Fibroblast of skin of back (primary cell): ENCODE measurements at regions not wholly inside any gene's neighbourhood (a gene's known extent, or its start where the extent isn't known, plus 50 kb on each side); places are given as distances from the start of the nearest gene placed in this dataset.
"Not testable (repeated sequence)": the region's sequence is repeated elsewhere in the genome, so short reads cannot be mapped to it uniquely, and the experiment has no call there.

Experiments used
- DNase-seq: peaks from one replicate; pipeline ENCODE4 v3.0.0-alpha.2; 2013

DNA sequence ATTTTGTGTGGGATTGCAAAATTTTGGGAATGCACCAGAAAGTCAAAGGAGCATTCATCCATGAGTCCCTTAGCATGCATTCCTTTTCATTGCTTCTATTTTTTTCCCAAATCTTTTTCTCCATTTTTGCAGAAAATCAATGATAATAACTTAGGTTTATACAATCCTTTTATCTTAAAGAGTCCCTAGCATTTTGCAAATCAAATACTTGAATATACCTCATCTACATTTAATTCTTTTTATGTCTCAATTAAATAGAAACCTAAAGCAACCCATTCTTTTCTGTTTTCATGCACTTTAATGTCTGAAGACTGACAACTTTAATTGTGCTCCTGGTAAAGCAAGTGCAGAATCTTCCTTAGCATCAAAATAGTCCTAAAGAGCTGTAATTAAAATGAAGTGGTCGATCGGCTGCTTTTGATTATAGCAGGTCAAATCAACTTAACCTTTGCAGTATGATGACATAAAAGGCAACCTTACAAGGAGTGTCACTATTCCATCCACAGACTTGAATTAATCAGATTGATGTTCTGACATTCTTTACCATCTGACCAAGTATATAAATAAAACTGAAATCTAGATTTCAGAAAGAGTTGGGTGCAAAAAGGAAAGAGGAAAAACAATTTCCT is 168.4 kb downstream of the ALG10B start:
- no peak for DNase-seq

DNA sequence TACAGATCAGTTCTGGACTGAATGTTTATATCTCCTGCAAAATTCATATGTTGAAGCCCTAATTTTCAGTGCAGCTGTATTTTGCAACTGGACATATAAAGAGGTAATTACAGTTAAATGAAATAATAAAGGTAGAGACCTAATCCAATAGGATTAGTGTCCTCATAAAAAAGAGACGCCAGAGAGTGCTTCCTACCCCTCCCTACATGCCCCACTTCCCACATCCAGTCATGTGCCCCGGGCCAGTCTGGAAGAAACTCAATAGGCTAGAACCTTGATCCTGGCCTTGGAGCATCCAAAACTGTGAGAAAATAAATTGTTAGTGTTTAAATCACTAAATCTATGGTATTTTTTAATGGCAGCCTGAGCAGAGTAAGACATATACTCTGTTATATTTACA is 172.3 kb downstream of the ALG10B start:
- no peak for DNase-seq

GRCh38 chr12:38490073-38490472 is 173.5 kb downstream of the ALG10B start:
- no peak for DNase-seq

DNA sequence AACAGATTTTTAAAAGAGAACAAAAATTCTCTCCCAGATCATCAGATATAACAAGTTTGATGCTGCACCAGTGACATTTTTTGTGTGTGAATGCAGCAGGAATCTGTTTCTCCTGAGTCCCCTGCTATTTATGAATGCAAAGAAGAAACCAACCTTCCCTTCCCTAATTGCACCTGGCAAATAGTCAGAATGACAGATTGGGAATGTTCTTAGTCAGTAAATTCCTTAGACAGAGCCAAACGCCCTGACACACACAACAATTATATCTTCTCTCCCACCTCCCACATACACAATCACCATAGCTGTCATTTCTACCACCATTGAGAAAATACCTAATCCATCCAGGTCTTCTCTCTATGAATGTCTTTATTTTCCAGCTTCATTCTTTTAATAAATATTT is 174.4 kb downstream of the ALG10B start:
- no peak for DNase-seq

- no peak for DNase-seq
Measured at GRCh38 chr12:38501481-38501880, 184.9 kb downstream of the ALG10B start.

GRCh38 chr12:38501991-38502390 is 185.4 kb downstream of the ALG10B start:
- DNase-seq, result peak; percentile 0

GRCh38 chr12:38502415-38502814 is 185.8 kb downstream of the ALG10B start:
- DNase-seq, result no peak

DNA sequence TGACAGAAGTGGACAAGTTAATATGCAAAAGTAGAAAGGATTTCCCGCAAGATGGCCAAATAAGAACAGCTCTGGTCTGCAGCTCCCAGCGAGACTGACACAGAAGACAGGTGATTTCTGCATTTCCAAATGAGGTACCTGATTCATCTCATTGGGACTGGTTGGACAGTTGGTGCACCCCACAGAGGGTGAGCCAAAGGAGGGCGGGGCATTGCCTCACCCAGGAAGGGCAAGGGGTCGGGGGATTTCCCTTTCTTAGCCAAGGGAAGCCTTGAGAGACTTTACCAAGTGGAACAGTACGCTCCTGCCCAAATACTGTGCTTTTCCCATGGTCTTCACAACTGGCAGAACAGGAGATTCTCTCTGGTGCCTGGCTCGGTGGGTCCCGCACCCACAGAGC is 191.3 kb downstream of the ALG10B start:
- DNase-seq, result no peak

- DNase-seq, result no peak
Measured at GRCh38 chr12:38508246-38508645, 191.7 kb downstream of the ALG10B start.

DNA sequence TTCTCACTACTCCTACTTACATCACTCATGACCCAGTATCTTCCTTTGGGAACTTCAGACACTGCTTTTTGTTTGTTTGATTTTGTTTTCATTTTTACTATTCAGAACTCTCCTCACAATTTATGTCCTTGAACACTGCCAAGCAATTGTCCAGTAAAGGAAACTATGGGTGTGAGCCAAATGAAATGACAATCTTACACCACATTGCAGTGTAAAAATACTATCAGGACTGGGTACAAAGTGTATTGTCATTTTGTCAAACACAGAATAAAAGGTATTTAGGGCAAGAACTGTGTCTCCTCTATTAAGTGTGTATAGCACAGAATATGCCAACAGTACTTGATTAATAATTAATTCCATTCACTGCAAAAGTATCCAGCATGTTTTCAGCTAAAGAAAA is 199.3 kb downstream of the ALG10B start:
- no peak for DNase-seq

DNA sequence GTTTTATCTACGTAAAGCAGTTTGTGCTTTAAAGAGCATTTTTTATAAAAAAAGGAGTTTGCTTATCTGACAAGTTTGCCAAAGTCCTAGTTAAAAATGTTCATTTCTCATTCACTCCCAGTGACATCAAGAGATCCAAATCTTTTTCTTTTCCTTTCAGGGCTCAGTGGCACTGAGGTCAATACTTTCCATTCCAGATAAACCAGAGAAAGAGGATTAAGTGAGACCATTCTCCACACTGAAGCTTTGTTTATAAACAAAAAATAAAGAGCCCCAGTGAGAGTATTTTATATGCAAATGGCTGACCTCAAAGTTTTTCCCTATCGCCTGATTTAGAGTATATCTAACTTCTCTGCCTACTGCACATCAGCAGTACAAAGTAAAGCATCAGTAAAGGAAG is 199.8 kb downstream of the ALG10B start:
- no peak for DNase-seq

DNA sequence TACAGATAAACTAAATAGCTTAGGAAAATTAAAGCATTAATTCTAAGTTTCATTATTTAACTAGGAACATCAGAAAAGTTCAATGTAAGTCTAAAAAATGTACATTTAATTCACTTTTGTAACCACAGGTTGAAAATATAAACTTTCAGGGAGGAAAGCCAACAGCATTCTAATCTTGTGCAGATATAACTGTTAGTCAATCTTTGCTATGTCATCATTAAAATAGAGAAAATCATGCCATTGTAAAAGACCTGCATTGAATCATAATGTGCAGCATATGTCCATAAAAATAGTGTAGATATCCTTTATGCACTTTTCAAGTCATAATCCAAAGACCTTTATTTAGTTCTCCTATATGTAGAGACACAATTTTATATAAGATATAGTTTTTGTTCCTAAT is 207.3 kb downstream of the ALG10B start:
- no peak for DNase-seq

GRCh38 chr12:38527631-38528030 is 211.1 kb downstream of the ALG10B start:
- no peak for DNase-seq

- DNase-seq, result no peak
Measured at GRCh38 chr12:38528527-38528926, 212.0 kb downstream of the ALG10B start.

DNA sequence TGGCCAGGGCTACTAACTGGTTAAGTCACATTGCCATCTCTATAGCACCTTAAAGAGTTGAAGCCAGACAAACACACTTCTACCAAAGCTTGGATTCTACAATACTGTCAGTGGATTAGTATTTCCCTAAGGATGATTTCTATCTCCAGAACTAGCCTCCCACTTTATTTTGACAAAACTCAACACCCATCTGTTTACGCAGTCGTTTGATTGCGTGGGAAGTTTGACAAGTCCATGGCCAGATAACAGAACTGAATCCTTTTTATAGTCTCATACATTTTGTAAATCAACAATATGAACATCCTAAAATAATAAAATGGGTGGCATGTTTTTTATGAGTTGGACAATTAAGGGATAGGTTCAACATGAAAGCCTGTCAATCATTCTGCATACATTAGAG is 212.7 kb downstream of the ALG10B start:
- DNase-seq, result not testable (repeated sequence)

DNA sequence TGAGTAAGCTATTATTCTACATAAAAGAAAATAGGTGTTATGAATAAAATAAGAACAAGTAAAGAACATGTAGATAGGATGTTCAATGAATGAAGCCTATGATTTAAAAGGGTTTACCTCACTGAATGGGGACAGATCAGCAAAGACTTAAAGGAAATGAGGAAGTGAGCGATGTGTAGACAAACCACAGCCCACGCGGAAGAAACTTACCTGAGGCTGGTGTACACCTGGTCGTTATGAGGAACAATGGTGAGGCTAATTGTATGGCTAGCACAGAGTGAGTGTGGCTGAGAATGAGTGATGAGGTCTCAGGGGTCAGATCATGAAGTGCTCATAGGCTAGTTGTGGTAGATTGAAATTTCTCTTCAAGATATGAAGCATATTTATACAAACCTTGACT is 221.7 kb downstream of the ALG10B start:
- no peak for DNase-seq

DNA sequence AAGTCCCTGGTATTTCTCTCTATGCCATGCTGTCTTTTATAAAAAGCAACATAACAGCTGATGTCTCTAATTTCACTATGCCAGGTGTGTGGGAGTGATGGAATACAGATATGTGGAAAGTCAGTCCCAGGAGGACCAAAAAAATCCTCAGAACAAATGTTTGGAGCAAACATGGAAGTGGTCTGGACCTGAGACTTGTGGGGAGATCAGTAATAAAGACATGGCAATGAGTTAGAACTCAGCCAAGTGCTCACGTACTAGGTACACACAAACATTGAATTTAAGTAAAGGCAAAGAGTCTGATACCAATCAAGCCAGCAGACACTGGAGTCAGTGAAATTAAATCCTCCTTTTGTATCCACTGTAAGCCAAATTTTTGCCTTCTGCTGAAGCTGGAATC is 223.6 kb downstream of the ALG10B start:
- DNase-seq, result no peak

- DNase-seq, result no peak
Measured at GRCh38 chr12:38541849-38542248, 225.3 kb downstream of the ALG10B start.

- DNase-seq, result no peak
Measured at GRCh38 chr12:38543151-38543550, 226.6 kb downstream of the ALG10B start.

GRCh38 chr12:38544330-38545066 is 227.9 kb downstream of the ALG10B start:
- no peak for DNase-seq

DNA sequence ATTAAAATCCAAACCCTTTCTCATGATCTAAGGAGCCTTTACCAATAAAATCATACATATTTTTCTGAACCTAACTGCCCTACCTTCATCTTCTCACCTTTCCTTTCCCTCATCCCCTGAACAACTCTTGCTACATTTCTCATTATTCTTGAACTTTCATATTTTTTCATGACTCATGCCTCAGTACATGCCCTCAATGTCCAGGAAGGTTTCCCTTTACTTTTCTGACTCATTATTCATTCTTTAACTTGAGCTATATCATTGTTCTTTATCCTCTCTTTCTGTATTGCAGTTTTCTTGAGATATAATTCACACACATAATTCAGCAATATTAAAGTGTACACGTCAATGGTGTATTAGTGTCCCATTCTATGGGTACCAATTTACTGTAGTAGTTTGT is 231.0 kb downstream of the ALG10B start:
- DNase-seq, result no peak

DNA sequence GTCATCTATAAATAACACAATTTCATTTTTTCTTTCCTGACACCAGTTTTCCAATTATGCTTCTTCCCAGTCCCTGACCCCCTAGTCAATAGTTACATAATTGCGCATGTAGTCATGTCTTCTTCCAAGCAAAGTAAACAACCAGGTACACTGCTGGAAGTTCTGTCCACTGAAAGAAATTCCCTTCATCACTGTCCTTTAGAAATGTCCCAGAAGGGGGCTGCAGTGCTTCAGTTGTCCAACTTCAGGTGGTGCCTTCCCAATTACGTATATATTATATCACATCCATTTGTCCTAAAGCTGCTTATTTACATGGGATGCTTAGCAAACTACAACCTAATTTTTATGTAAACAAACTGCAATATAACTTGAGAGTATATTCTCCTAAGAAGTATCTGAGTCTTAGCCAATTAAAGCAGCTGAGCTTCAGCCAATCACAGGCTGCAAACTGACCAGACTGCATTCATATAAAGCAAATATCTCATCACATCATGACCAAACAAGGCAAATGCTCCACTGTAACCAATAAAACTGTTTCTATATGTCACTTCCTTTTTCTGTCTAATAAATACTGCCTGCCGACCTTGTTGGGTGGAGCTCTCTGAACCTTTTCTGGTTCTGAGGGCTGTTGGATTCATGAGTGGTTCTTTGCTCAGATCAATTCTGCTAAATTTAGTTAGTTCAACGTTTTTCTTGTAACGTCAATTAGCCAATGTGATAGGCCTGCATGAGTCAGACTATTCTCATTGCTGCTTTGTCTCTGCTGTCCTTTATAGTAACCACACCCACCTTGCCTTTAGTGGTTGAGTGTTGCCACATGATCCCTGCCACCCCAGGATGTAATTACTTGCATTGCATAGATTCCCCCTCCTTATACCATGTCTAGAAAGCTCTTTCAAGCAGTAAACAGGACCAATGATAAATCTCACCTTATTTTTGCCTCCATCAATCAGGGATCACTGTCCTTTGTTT is 239.3 kb downstream of the ALG10B start:
- DNase-seq, result no peak

DNA sequence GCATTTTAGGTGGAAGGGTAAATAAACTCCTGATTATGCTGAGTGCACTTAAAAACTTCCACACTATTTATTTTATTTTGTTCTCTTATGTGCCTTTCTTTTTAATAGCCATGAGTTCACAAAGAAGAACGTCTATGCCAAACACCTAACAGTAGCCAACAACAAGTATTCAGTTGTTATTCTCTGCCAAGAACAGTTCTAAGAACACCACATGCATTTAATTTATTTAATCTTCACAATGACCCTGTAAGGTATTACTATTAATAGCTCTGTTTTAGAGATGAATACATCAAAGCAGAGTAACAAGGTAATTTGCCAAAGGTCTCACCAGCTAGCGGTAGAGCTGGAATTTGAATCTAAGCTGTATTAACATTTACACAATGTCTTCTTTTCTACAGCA is 240.1 kb downstream of the ALG10B start:
- no peak for DNase-seq
